ENCODE measurements at regions not wholly inside any gene's neighbourhood (a gene's known extent, or its start where the extent isn't known, plus 50 kb on each side); places are given as distances from the start of the nearest gene placed in this dataset.
"Not testable (repeated sequence)": the region's sequence is repeated elsewhere in the genome, so short reads cannot be mapped to it uniquely, and the experiment has no call there.

DNA sequence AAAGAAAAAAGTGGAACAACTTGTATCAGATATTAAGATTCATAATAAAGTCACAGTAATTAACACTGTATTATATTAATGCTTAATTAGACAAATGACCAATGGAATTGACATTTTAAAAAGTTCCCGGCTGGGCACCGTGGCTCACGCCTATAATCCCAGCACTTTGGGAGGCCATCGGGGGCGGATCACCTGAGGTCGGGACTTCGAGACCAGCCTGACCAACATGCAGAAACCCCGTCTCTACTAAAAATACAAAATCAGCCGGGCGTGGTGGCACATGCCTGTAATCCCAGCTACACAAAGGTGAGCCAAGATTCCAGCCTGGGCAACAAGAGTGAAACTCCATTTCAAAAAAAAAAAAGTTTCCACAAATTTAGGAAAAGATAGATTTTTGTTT is 188.9 kb upstream of the TP63 start:
- not testable (repeated sequence) for TF ChIP-seq POLR2A, POLR2AphosphoS5 (IDR thresholded peaks at IDR 0.05; ENCODE audit: low read depth, low read length)
